ENCODE measurements at regions not wholly inside any gene's neighbourhood (a gene's known extent, or its start where the extent isn't known, plus 50 kb on each side); places are given as distances from the start of the nearest gene placed in this dataset.

DNA sequence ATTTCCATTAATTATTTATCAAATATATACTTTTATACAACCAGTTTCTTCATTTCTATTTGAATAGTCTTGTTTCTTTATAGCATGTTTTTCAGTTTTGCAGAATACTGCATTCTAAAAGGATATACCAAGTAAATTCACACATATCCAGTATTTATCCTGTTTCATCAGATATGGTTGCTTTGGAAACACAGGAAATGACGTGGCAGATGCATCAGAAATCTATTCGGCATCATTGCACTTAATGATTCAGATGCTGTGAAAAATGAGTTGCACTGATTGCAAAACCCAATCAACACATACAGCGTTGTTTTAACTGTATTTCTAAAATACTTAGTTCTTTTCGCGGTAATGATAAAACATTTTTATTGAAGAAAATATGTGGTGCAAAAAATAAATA, 594.9 kb downstream of the CDH26 start:
- TF ChIP-seq JUN (IDR thresholded peaks at IDR 0.05; ENCODE audit: low read depth, low read length) (no peak), RXRA (IDR thresholded peaks at IDR 0.05; ENCODE audit: insufficient read depth, low read depth, low read length) (no peak)

All from H1 (cell line).